PC-3 (cell line): ENCODE measurements at regions not wholly inside any gene's neighbourhood (a gene's known extent, or its start where the extent isn't known, plus 50 kb on each side); places are given as distances from the start of the nearest gene placed in this dataset.
A peak's percentile ranks its signal among the peaks of the same experiment; 100 is the strongest.
"Not testable (repeated sequence)": the region's sequence is repeated elsewhere in the genome, so short reads cannot be mapped to it uniquely, and the experiment has no call there.

Source experiments
- ATAC-seq: fragments of 200-7000 bp; cut with Tn5 transposase; 2 replicates; pipeline ENCODE4 v1.9.1; 2020; ENCODE audit warnings: mild to moderate bottlenecking, moderate library complexity
- BruUV-seq: library from RNA; stranded (reverse); fragments of 400-500 nt; replicated peaks from 2 replicates; lab custom pipeline; 2021; lab: Mats Ljungman, UMichigan
- CTCF ChIA-PET: fragments of 300-600 bp; sonication (Branson Sonifier 250); formaldehyde crosslinking; loops from one replicate; lab custom pipeline; 2022; ENCODE audit warnings: antibody characterized with exemption; lab: Charles Lee
- POLR2A ChIA-PET: fragments of 300-600 bp; sonication (Branson Sonifier 250); formaldehyde crosslinking; loops from one replicate; lab custom pipeline; 2022; ENCODE audit warnings: antibody characterized with exemption; ENCODE audit not compliant: unreplicated experiment; lab: Charles Lee
- DNase-seq: peaks from one replicate; pipeline ENCODE4 v3.0.0-alpha.2; 2015
- H2AFZ ChIP-seq: fragments of 300-600 bp; sonication (generic); 2 replicates; pipeline ENCODE4 v1.6.0; 2016; ENCODE audit warnings: antibody characterized with exemption, low read length
- H3F3A ChIP-seq: fragments of 300-600 bp; sonication (generic); one replicate; pipeline ENCODE4 v1.6.0; 2017; ENCODE audit warnings: antibody characterized with exemption, low read length, control low read depth, mild to moderate bottlenecking; ENCODE audit not compliant: unreplicated experiment
- H3K27ac ChIP-seq: fragments of 300-600 bp; sonication (generic); 2 replicates; pipeline ENCODE4 v1.5.1; 2016; ENCODE audit warnings: mild to moderate bottlenecking, low read length
- H3K27me3 ChIP-seq: fragments of 300-600 bp; sonication (generic); 2 replicates; pipeline ENCODE4 v1.6.1; 2016; ENCODE audit warnings: low read length, mixed read lengths
- H3K36me3 ChIP-seq: fragments of 300-600 bp; sonication (generic); 2 replicates; pipeline ENCODE4 v1.6.1; 2016; ENCODE audit warnings: low read depth, mixed run types, low read length, mixed read lengths
- H3K4me1 ChIP-seq: fragments of 300-600 bp; sonication (generic); 2 replicates; pipeline ENCODE4 v1.5.1; 2016; ENCODE audit warnings: low read length; ENCODE audit not compliant: insufficient read depth
- H3K4me2 ChIP-seq: fragments of 300-600 bp; sonication (generic); 2 replicates; pipeline ENCODE4 v1.6.0; 2016; ENCODE audit warnings: low read length
- H3K4me3 ChIP-seq: fragments of 300-600 bp; sonication (generic); 2 replicates; pipeline ENCODE4 v1.5.1; 2016; ENCODE audit warnings: mild to moderate bottlenecking, low read length, mixed read lengths
- H3K79me2 ChIP-seq: fragments of 300-600 bp; sonication (generic); 2 replicates; pipeline ENCODE4 v1.6.1; 2017; ENCODE audit warnings: low read length, mixed read lengths
- H3K9ac ChIP-seq: fragments of 300-600 bp; sonication (generic); 2 replicates; pipeline ENCODE4 v1.6.0; 2016; ENCODE audit warnings: mild to moderate bottlenecking, low read length
- H3K9me2 ChIP-seq: fragments of 300-600 bp; sonication (generic); replicated peaks from 2 replicates; pipeline ENCODE4 v1.6.1; 2016; ENCODE audit warnings: mixed run types, low read length, mixed read lengths
- H3K9me3 ChIP-seq: fragments of 300-600 bp; sonication (generic); 2 replicates; pipeline ENCODE4 v1.6.1; 2016; ENCODE audit warnings: low read length, mixed read lengths
- H4K20me1 ChIP-seq: fragments of 300-600 bp; sonication (generic); 2 replicates; pipeline ENCODE4 v1.6.1; 2016; ENCODE audit warnings: low read length, mixed read lengths
- CTCF ChIP-seq: fragments of 300-600 bp; sonication (generic); conservative IDR thresholded peaks from 2 replicates; pipeline ENCODE4 v1.5.1; 2017; ENCODE audit warnings: antibody characterized with exemption, low read depth, mild to moderate bottlenecking, low read length
- EZH2 ChIP-seq: fragments of 300-600 bp; sonication (generic); IDR thresholded peaks from one replicate; pipeline ENCODE4 v1.6.1; 2017; ENCODE audit warnings: antibody characterized with exemption, mild to moderate bottlenecking, low read length; ENCODE audit not compliant: unreplicated experiment
- EZH2phosphoT487 ChIP-seq: fragments of 300-600 bp; sonication (generic); IDR thresholded peaks from 2 replicates; pipeline ENCODE4 v1.6.1; 2018; ENCODE audit warnings: mild to moderate bottlenecking, antibody characterized with exemption, low read length, borderline replicate concordance
- intact Hi-C: fragments of 100-400 bp; cut with micrococcal nuclease; formaldehyde crosslinking; loops from 2 replicates; pipeline ENCODE4 v1.9.0; 2023

GRCh38 chr3:80734483-80734882 lies 966.7 kb upstream of the ROBO1 start:
- ChIA-PET POLR2A (interaction anchor here (0.7 kb wide), 1 partner anchor 452 kb away, joined by 5 read pairs; no protein-coding TSS in a partner anchor), CTCF (no interaction called here)
- Histone ChIP-seq H2AFZ (no peak overlapping the region), H3K4me1 (peaks cover 13% of the 10 kb centered on the region), H3K9me2 (no peaks in the 10 kb centered on the region), H3K27ac (no peak overlapping the region), H4K20me1 (no peaks in the 10 kb centered on the region), H3K36me3 (no peaks in the 10 kb centered on the region), H3K9ac (no peak overlapping the region), H3K9me3 (no peaks in the 10 kb centered on the region), H3K4me2 (no peak overlapping the region), H3K79me2 (no peaks in the 10 kb centered on the region), H3K27me3 (no peaks in the 10 kb centered on the region), H3F3A (no peaks in the 10 kb centered on the region), H3K4me3 (no peak overlapping the region)
- ATAC-seq (no peak; the same call in 1 of the 2 replicates), DNase-seq (no peak)
- TF ChIP-seq CTCF (no peak), EZH2 (no peak), EZH2phosphoT487 (no peak)
- no TSS peak for BruUV-seq
- intact Hi-C loops, result no loop called here

- peak overlapping the region; percentile 10; the same call in 1 of the 2 replicates for H2AFZ ChIP-seq
- no peaks in the 10 kb centered on the region for H3F3A ChIP-seq
- H3K27ac ChIP-seq, result 0 out of 2 replicates have a peak overlapping the region, but pooled peaks have one; percentile 1
- H3K4me3 ChIP-seq, result no peak overlapping the region
- intact Hi-C loops, result no loop called here
- H3K4me1 ChIP-seq, result peaks cover 13% of the 10 kb centered on the region
- H3K4me2 ChIP-seq, result 0 out of 2 replicates have a peak overlapping the region, but pooled peaks have one; percentile 3
- ATAC-seq, result peak; percentile 71
- no TSS peak for BruUV-seq
- ChIA-PET POLR2A (no interaction called here), CTCF (no interaction called here)
- H3K36me3 ChIP-seq, result no peaks in the 10 kb centered on the region
- DNase-seq, result peak; percentile 57
- no peaks in the 10 kb centered on the region for H3K9me3 ChIP-seq
- no peak overlapping the region for H3K9ac ChIP-seq
- no peaks in the 10 kb centered on the region for H3K9me2 ChIP-seq
- H3K27me3 ChIP-seq, result no peaks in the 10 kb centered on the region
- no peaks in the 10 kb centered on the region for H4K20me1 ChIP-seq
- H3K79me2 ChIP-seq, result no peaks in the 10 kb centered on the region
- no peak for TF ChIP-seq EZH2
- TF ChIP-seq EZH2phosphoT487, result no peak
Observed at GRCh38 chr3:80733522-80734176, 965.9 kb upstream of the ROBO1 start.

- H3K9me3 ChIP-seq, H3K9me2 ChIP-seq, H3K4me2 ChIP-seq, POLR2A ChIA-PET, H3K36me3 ChIP-seq, H3K9ac ChIP-seq, ATAC-seq, H3F3A ChIP-seq, DNase-seq, H2AFZ ChIP-seq, BruUV-seq, H3K4me3 ChIP-seq, H4K20me1 ChIP-seq, H3K27me3 ChIP-seq, intact Hi-C loops, H3K27ac ChIP-seq, H3K4me1 ChIP-seq, H3K79me2 ChIP-seq, CTCF ChIA-PET: not testable (repeated sequence)
Observed at GRCh38 chr3:80727561-80727960, 959.8 kb upstream of the ROBO1 start.

GRCh38 chr3:80709597-80710322 lies 942.0 kb upstream of the ROBO1 start:
- H3K9me3 ChIP-seq, H3K36me3 ChIP-seq, POLR2A ChIA-PET, H3K9me2 ChIP-seq, H2AFZ ChIP-seq, H3K27ac ChIP-seq, H3K9ac ChIP-seq, H3K4me3 ChIP-seq, intact Hi-C loops, H3K4me1 ChIP-seq, H3K4me2 ChIP-seq, BruUV-seq, H3F3A ChIP-seq, CTCF ChIA-PET, ATAC-seq, DNase-seq, H3K27me3 ChIP-seq, H3K79me2 ChIP-seq, H4K20me1 ChIP-seq: not testable (repeated sequence)
